HepG2 (cell line): ENCODE measurements at regions not wholly inside any gene's neighbourhood (a gene's known extent, or its start where the extent isn't known, plus 50 kb on each side); places are given as distances from the start of the nearest gene placed in this dataset.

Source experiments
- ATAC-seq: fragments of 200-7000 bp; cut with Tn5 transposase; 3 replicates; pipeline ENCODE4 v1.9.1; 2020; ENCODE audit warnings: mild to moderate bottlenecking, moderate library complexity
- BruUV-seq: library from RNA; stranded (reverse); fragments of 400-500 nt; replicated peaks from 2 replicates; lab custom pipeline; 2021; lab: Mats Ljungman, UMichigan
- CTCF ChIA-PET: fragments of 300-600 bp; formaldehyde crosslinking; extraction: SDS; loops from one replicate; lab custom pipeline; 2021; ENCODE audit warnings: low total read pairs, inconsistent platforms, low intra/inter-chr PET ratio; lab: Yijun Ruan, JAX
- POLR2A ChIA-PET: fragments of 350-600 bp; sonication (Branson Sonifier 250); formaldehyde crosslinking; loops from one replicate; lab custom pipeline; 2020; ENCODE audit warnings: antibody characterized with exemption, inconsistent platforms; lab: Yijun Ruan, JAX
- DNase-seq: peaks from one replicate; pipeline ENCODE4 v3.0.0-alpha.2; 2015; ENCODE audit warnings: low spot score
- FAIRE-seq: peaks from 3 replicates; lab custom pipeline; 2011; peaks lifted over from hg19 to GRCh38; lab: Jason Lieb, UNC
- H2AFZ ChIP-seq: one replicate; pipeline ENCODE4 v1.6.1; 2011; ENCODE audit warnings: low read length, inconsistent platforms
- H3K27ac ChIP-seq: fragments of 300-600 bp; 3 replicates; pipeline ENCODE4 v1.8.0; 2011; ENCODE audit warnings: mixed run types, mild to moderate bottlenecking, mixed read lengths, low read length, inconsistent platforms; ENCODE audit not compliant: insufficient read depth; ENCODE audit errors: extremely low read length
- H3K27me3 ChIP-seq, 2 experiments: fragments of 200-600 bp in 1 of 2; 2 replicates in 1 of 2; 3 replicates in 1 of 2; pipeline versions ENCODE4 v1.6.0 to v1.8.0; 2011; ENCODE audit warnings: low read length in 2 of 2, mild to moderate bottlenecking in 2 of 2, moderate library complexity in 2 of 2, inconsistent platforms in 1 of 2; ENCODE audit not compliant: insufficient read depth in 2 of 2, control insufficient read depth in 1 of 2
- H3K36me3 ChIP-seq, 2 experiments: fragments of 200-600 bp in 1 of 2; replicated peaks in 1 of 2; 2 replicates in 1 of 2; 3 replicates in 1 of 2; pipeline versions ENCODE4 v1.5.1 to v1.8.0; 2011; ENCODE audit warnings: low read length in 2 of 2, inconsistent platforms in 1 of 2; ENCODE audit not compliant: insufficient read depth in 2 of 2, control insufficient read depth in 1 of 2
- H3K4me1 ChIP-seq: 2 replicates; pipeline ENCODE4 v1.5.1; 2012; ENCODE audit warnings: low read length, inconsistent platforms; ENCODE audit not compliant: insufficient read depth
- H3K4me2 ChIP-seq: 2 replicates; pipeline ENCODE4 v1.6.0; 2011; ENCODE audit warnings: low read depth, low read length, inconsistent platforms
- H3K4me3 ChIP-seq, 3 experiments: fragments of 200-600 bp in 1 of 3; sonication (generic), shearing (Covaris generic) in 1 of 3; replicated peaks in 1 of 3; 2 replicates each; pipeline ENCODE4 v1.5.1; 2011 to 2016; ENCODE audit warnings: low read length in 3 of 3, inconsistent platforms in 2 of 3, low read depth in 2 of 3, mild to moderate bottlenecking in 2 of 3, control low read depth in 1 of 3, mixed read lengths in 1 of 3; ENCODE audit not compliant: insufficient read depth in 1 of 3
- H3K79me2 ChIP-seq: one replicate; pipeline ENCODE4 v1.6.1; 2011; ENCODE audit warnings: low read length, inconsistent platforms; ENCODE audit not compliant: insufficient read depth
- H3K9ac ChIP-seq: 2 replicates; pipeline ENCODE4 v1.6.0; 2011; ENCODE audit warnings: mild to moderate bottlenecking, low read depth, low read length, inconsistent platforms; ENCODE audit not compliant: insufficient read depth
- H3K9me3 ChIP-seq: 2 replicates; pipeline ENCODE4 v1.5.1; 2012; ENCODE audit warnings: mild to moderate bottlenecking, low read length
- H4K20me1 ChIP-seq: 2 replicates; pipeline ENCODE4 v1.6.0; 2011; ENCODE audit warnings: inconsistent platforms, mild to moderate bottlenecking, low read length, moderate library complexity; ENCODE audit not compliant: insufficient read depth
- ELF4 ChIP-seq: sonication (generic); formaldehyde crosslinking; IDR thresholded peaks from 2 replicates; pipeline ENCODE4 v1.5.0; 2020; ENCODE audit warnings: missing genetic modification reagents, mild to moderate bottlenecking, moderate library complexity, borderline replicate concordance
- PRDM15 ChIP-seq: sonication (generic); formaldehyde crosslinking; IDR thresholded peaks from 2 replicates; pipeline ENCODE4 v1.4.0; 2020; ENCODE audit warnings: missing genetic modification reagents
- RBM22 ChIP-seq: fragments of 200-400 bp; formaldehyde crosslinking; optimal IDR thresholded peaks from 2 replicates; pipeline ENCODE3; 2017; ENCODE audit warnings: mild to moderate bottlenecking, low read length, moderate library complexity
- RBM39 ChIP-seq: fragments of 200-400 bp; formaldehyde crosslinking; IDR thresholded peaks from one replicate; pipeline ENCODE4 v1.6.1; 2018; ENCODE audit warnings: antibody characterized with exemption, mild to moderate bottlenecking, low read depth, low read length; ENCODE audit not compliant: poor library complexity, severe bottlenecking
- ZSCAN12 ChIP-seq: sonication (generic); formaldehyde crosslinking; IDR thresholded peaks from 2 replicates; pipeline ENCODE4 v1.9.0; 2021; ENCODE audit warnings: mild to moderate bottlenecking, missing genetic modification reagents
- WGBS: methylation state at CpG from one replicate; pipeline ENCODE4 v1.1.6; 2017; ENCODE audit warnings: low lambda C conversion rate; 5-methylcytosine and 5-hydroxymethylcytosine counted together
- in situ Hi-C: cut with HindIII; loops from 2 replicates; pipeline ENCODE4 v1.10.0; 2017; ENCODE audit warnings: low pct_unique_long_range_greater_than_20kb; ENCODE audit not compliant: extremely low pct_ligation_motif_present
- intact Hi-C: fragments of 100-400 bp; cut with micrococcal nuclease; formaldehyde crosslinking; loops from one replicate; pipeline ENCODE4 v1.10.0; 2022; ENCODE audit not compliant: unreplicated experiment

GRCh38 chr4:145302725-145303124, 122.3 kb upstream of the OTUD4 start (continued):
- TF ChIP-seq PRDM15 (CRISPR knock-in tag) = no peak
- no peak for TF ChIP-seq ELF4 (CRISPR knock-in tag)
- TF ChIP-seq, all 625 proteins: peak for 0

- Histone ChIP-seq H3K36me3 (no peaks in the 10 kb centered on the region), H2AFZ (no peak overlapping the region), H3K4me1 (no peaks in the 10 kb centered on the region), H3K9ac (no peak overlapping the region), H3K4me2 (no peak overlapping the region), H4K20me1 (no peaks in the 10 kb centered on the region), H3K79me2 (no peaks in the 10 kb centered on the region), H3K9me3 (no peaks in the 10 kb centered on the region), H3K4me3 (no peak overlapping the region), H3K27ac (no peak overlapping the region), H3K27me3 (0 out of 5 replicates have a peak, but pooled peaks cover 0 to 4% of the 10 kb centered on the region in 2 experiments)
- no peak for FAIRE-seq
- no TSS peak for BruUV-seq
- TF ChIP-seq ZSCAN12 (CRISPR knock-in tag) (no peak), RBM39 (no peak), RBM22 (no peak)
- POLR2A ChIA-PET = no interaction called here
- WGBS = 62% methylated on average over 4 of the region's 4 CpGs
- DNase-seq = no peak
- CTCF ChIA-PET = no interaction called here
- intact Hi-C loops = no loop called here
- no peak for ATAC-seq
- in situ Hi-C loops = no loop called here
These were observed 121.1 kb upstream of the OTUD4 start for GRCh38 chr4:145301386-145302080.
